RWPE1 (cell line): ENCODE measurements at regions not wholly inside any gene's neighbourhood (a gene's known extent, or its start where the extent isn't known, plus 50 kb on each side); places are given as distances from the start of the nearest gene placed in this dataset.

ENCODE experiments used
- CTCF ChIA-PET: fragments of 350-600 bp; sonication (Branson Sonifier 250); formaldehyde crosslinking; extraction: SDS; loops from one replicate; lab custom pipeline; 2021; lab: Yijun Ruan, JAX
- POLR2A ChIA-PET: fragments of 400-600 bp; formaldehyde crosslinking; extraction: SDS; loops from one replicate; lab custom pipeline; 2020; ENCODE audit warnings: antibody characterized with exemption; ENCODE audit not compliant: low non-redundant PET; lab: Yijun Ruan, JAX
- DNase-seq: peaks from one replicate; pipeline ENCODE4 v3.0.0; 2012; ENCODE audit warnings: low spot score
- H3K27ac ChIP-seq: fragments of 450-650 bp; 2 replicates; pipeline ENCODE4 v1.5.1; 2017
- CTCF ChIP-seq: fragments of 450-650 bp; conservative IDR thresholded peaks from 2 replicates; pipeline ENCODE4 v1.5.1; 2017; ENCODE audit warnings: low read depth, mild to moderate bottlenecking

GRCh38 chr5:113869611-113870010 lies 356.1 kb downstream of the YTHDC2 start:
- TF ChIP-seq CTCF: no peak
- no peak overlapping the region for H3K27ac ChIP-seq
- ChIA-PET POLR2A (no interaction called here), CTCF (interaction anchor here (0.6 to 0.7 kb wide), 2 partner anchors 187 to 782 kb away, joined by 3 read pairs; no protein-coding TSS in a partner anchor)
- DNase-seq: no peak

- no peak for TF ChIP-seq CTCF
- no peak overlapping the region for H3K27ac ChIP-seq
- ChIA-PET CTCF (no interaction called here), POLR2A (no interaction called here)
- DNase-seq: no peak
These were observed 358.5 kb downstream of the YTHDC2 start for GRCh38 chr5:113871972-113872371.

- CTCF ChIA-PET: interaction anchor here (0.7 kb wide), 1 partner anchor 152 kb away, joined by 3 read pairs; no protein-coding TSS in a partner anchor
- TF ChIP-seq CTCF: no peak
- POLR2A ChIA-PET: no interaction called here
- H3K27ac ChIP-seq: no peak overlapping the region
- no peak for DNase-seq
These were observed 361.6 kb downstream of the YTHDC2 start for GRCh38 chr5:113875096-113875495.

GRCh38 chr5:113891491-113891890 lies 378.0 kb downstream of the YTHDC2 start:
- no peak for TF ChIP-seq CTCF
- DNase-seq: no peak
- no peak overlapping the region for H3K27ac ChIP-seq
- CTCF ChIA-PET: interaction anchor here (0.6 kb wide), 1 partner anchor 101 kb away, joined by 3 read pairs; no protein-coding TSS in a partner anchor
- POLR2A ChIA-PET: no interaction called here

GRCh38 chr5:113896789-113897188 lies 383.3 kb downstream of the YTHDC2 start:
- DNase-seq: no peak
- TF ChIP-seq CTCF: no peak
- CTCF ChIA-PET: no interaction called here
- POLR2A ChIA-PET: no interaction called here
- H3K27ac ChIP-seq: no peak overlapping the region

GRCh38 chr5:113897748-113898147 lies 384.3 kb downstream of the YTHDC2 start:
- no peak overlapping the region for H3K27ac ChIP-seq
- ChIA-PET POLR2A (no interaction called here), CTCF (no interaction called here)
- no peak for DNase-seq
- no peak for TF ChIP-seq CTCF
